Testis (tissue), 2 donors: ENCODE measurements at regions not wholly inside any gene's neighbourhood (a gene's known extent, or its start where the extent isn't known, plus 50 kb on each side); places are given as distances from the start of the nearest gene placed in this dataset.

ENCODE experiments used
- POLR2A ChIP-seq: fragments of 450-650 bp; IDR thresholded peaks from one replicate; pipeline ENCODE4 v1.6.1; 2017; ENCODE audit warnings: antibody characterized with exemption, mild to moderate bottlenecking, moderate library complexity
- TF ChIP-seq, protein P1 (sequence below), 3 experiments: fragments of 450-650 bp in 2 of 3; fragments of 200-600 bp in 1 of 3; sonication (generic) in 1 of 3; IDR thresholded peaks; one replicate each; pipeline ENCODE4 v1.5.1; 2016 to 2019; ENCODE audit warnings: antibody characterized with exemption in 3 of 3, mild to moderate bottlenecking in 2 of 3, moderate library complexity in 1 of 3

DNA sequence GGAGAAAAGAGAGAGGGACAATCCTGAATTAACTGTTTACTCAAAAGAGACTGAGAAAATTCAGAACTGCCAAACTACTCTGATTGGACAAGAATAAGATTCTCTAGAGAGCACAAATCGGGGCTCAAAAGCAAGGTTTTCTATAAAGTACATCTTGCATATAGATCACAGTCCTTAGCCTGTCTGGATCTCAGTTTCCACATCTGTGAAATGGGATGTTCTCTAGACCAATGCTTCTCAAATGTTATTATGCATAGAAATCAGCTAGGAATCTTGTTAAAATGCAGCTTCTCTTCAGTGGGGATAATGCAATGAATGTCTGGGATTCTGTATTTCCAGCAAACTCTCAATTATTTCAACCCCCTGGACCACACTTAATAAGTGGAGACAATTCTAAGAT is 231.6 kb downstream of the ESM1 start:
- TF ChIP-seq POLR2A, result no peak
- TF ChIP-seq, protein P1, sequence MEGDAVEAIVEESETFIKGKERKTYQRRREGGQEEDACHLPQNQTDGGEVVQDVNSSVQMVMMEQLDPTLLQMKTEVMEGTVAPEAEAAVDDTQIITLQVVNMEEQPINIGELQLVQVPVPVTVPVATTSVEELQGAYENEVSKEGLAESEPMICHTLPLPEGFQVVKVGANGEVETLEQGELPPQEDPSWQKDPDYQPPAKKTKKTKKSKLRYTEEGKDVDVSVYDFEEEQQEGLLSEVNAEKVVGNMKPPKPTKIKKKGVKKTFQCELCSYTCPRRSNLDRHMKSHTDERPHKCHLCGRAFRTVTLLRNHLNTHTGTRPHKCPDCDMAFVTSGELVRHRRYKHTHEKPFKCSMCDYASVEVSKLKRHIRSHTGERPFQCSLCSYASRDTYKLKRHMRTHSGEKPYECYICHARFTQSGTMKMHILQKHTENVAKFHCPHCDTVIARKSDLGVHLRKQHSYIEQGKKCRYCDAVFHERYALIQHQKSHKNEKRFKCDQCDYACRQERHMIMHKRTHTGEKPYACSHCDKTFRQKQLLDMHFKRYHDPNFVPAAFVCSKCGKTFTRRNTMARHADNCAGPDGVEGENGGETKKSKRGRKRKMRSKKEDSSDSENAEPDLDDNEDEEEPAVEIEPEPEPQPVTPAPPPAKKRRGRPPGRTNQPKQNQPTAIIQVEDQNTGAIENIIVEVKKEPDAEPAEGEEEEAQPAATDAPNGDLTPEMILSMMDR (IDR thresholded peaks at IDR 0.05), result no peak
